PC-3 (cell line): ENCODE measurements at regions not wholly inside any gene's neighbourhood (a gene's known extent, or its start where the extent isn't known, plus 50 kb on each side); places are given as distances from the start of the nearest gene placed in this dataset.
"Not testable (repeated sequence)": the region's sequence is repeated elsewhere in the genome, so short reads cannot be mapped to it uniquely, and the experiment has no call there.

Experiments used
- EZH2 ChIP-seq: fragments of 300-600 bp; sonication (generic); IDR thresholded peaks from one replicate; pipeline ENCODE4 v1.6.1; 2017; ENCODE audit warnings: antibody characterized with exemption, mild to moderate bottlenecking, low read length; ENCODE audit not compliant: unreplicated experiment
- EZH2phosphoT487 ChIP-seq: fragments of 300-600 bp; sonication (generic); IDR thresholded peaks from 2 replicates; pipeline ENCODE4 v1.6.1; 2018; ENCODE audit warnings: mild to moderate bottlenecking, antibody characterized with exemption, low read length, borderline replicate concordance
- TF ChIP-seq, protein P1 (sequence below): fragments of 300-600 bp; sonication (generic); conservative IDR thresholded peaks from 2 replicates; pipeline ENCODE4 v1.5.1; 2017; ENCODE audit warnings: antibody characterized with exemption, low read depth, mild to moderate bottlenecking, low read length

GRCh38 chr11:109714444-109714843, 292.5 kb downstream of the C11orf87 start:
- TF ChIP-seq, protein P1, sequence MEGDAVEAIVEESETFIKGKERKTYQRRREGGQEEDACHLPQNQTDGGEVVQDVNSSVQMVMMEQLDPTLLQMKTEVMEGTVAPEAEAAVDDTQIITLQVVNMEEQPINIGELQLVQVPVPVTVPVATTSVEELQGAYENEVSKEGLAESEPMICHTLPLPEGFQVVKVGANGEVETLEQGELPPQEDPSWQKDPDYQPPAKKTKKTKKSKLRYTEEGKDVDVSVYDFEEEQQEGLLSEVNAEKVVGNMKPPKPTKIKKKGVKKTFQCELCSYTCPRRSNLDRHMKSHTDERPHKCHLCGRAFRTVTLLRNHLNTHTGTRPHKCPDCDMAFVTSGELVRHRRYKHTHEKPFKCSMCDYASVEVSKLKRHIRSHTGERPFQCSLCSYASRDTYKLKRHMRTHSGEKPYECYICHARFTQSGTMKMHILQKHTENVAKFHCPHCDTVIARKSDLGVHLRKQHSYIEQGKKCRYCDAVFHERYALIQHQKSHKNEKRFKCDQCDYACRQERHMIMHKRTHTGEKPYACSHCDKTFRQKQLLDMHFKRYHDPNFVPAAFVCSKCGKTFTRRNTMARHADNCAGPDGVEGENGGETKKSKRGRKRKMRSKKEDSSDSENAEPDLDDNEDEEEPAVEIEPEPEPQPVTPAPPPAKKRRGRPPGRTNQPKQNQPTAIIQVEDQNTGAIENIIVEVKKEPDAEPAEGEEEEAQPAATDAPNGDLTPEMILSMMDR: not testable (repeated sequence)
- TF ChIP-seq EZH2, EZH2phosphoT487: not testable (repeated sequence)
